ENCODE measurements at regions not wholly inside any gene's neighbourhood (a gene's known extent, or its start where the extent isn't known, plus 50 kb on each side); places are given as distances from the start of the nearest gene placed in this dataset.

DNA sequence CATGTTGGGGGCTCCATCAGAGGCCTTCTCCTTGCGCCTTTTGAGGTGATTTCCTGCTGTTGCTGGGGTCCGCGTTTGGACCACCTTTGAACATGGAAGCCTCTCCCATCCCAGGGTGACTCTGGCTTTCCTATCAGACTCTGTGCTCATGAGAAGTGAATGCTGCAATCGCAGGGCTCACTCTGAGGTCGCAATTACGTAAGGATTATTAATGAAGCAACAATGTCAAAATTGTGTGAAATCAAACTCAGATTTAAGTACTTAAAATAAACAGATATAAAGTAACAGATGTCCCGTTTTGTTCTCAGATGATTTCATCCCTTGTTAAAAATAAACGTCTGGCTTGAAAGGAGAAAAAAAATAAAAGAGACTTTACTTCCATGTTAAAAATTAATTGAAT lies 634.2 kb downstream of the BNC2 start:
- TF ChIP-seq EZH2 (IDR thresholded peaks at IDR 0.05; ENCODE audit: low read length) (no peak), CTCF (optimal IDR thresholded peaks at IDR 0.05 in 1 of 3, IDR thresholded peaks at IDR 0.05 in 1 of 3, conservative IDR thresholded peaks at IDR 0.05 in 1 of 3; ENCODE audit: extremely low read depth in 1 of 3, insufficient read depth in 2 of 3, low read length in 3 of 3) (no peak)
